ENCODE measurements at regions not wholly inside any gene's neighbourhood (a gene's known extent, or its start where the extent isn't known, plus 50 kb on each side); places are given as distances from the start of the nearest gene placed in this dataset.
A peak's percentile ranks its signal among the peaks of the same experiment; 100 is the strongest.

DNA sequence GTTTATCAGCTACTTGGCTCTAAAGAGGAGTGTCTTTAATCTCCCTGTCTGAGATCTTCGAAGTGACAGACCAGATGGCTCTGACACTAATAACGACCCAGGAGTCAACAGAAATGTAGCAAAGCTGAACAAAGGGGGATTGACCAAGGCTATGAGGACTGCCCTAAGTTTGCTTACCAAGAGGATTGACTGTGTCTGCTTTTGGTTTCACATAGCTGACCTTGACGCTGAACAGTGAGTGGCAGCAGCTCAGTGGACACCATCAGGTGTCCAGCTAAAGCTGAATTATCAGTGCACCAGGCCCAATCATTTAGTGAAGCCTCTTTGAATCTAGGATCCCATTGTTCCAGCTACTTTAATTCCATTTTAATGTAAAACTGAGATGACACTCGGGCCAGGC lies 262.6 kb downstream of the COX7C start:
- ChIA-PET POLR2A (no interaction called here), CTCF (interaction anchor here (1.2 kb wide), 1 partner anchor 88 kb away, joined by 6 read pairs; no protein-coding TSS in a partner anchor)
- Histone ChIP-seq H3K4me3 (ENCODE audit: low read depth in 2 of 2, low read length in 2 of 2) (no peak overlapping the region), H3K9me3 (ENCODE audit: control insufficient read depth, insufficient read depth, low read depth, low read length) (no peaks in the 10 kb centered on the region), H3K27me3 (ENCODE audit: control insufficient read depth, insufficient read depth, low read length) (no peaks in the 10 kb centered on the region), H3K27ac (ENCODE audit: low read length) (no peak overlapping the region; the same call in 1 of the 2 replicates), H3K36me3 (ENCODE audit: control insufficient read depth, insufficient read depth, low read length) (no peaks in the 10 kb centered on the region), H3K4me1 (ENCODE audit: control insufficient read depth, insufficient read depth, low read length) (no peaks in the 10 kb centered on the region)
- no peak for DNase-seq (ENCODE audit: low read depth, low spot score)
- no TSS peak for BruUV-seq (replicated peaks)
- no peak for ATAC-seq
- TF ChIP-seq, protein P1, sequence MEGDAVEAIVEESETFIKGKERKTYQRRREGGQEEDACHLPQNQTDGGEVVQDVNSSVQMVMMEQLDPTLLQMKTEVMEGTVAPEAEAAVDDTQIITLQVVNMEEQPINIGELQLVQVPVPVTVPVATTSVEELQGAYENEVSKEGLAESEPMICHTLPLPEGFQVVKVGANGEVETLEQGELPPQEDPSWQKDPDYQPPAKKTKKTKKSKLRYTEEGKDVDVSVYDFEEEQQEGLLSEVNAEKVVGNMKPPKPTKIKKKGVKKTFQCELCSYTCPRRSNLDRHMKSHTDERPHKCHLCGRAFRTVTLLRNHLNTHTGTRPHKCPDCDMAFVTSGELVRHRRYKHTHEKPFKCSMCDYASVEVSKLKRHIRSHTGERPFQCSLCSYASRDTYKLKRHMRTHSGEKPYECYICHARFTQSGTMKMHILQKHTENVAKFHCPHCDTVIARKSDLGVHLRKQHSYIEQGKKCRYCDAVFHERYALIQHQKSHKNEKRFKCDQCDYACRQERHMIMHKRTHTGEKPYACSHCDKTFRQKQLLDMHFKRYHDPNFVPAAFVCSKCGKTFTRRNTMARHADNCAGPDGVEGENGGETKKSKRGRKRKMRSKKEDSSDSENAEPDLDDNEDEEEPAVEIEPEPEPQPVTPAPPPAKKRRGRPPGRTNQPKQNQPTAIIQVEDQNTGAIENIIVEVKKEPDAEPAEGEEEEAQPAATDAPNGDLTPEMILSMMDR (IDR thresholded peaks at IDR 0.05) = no peak
- TF ChIP-seq TCF7L2 (IDR thresholded peaks at IDR 0.05; ENCODE audit: low read depth, low read length) = no peak
- TF ChIP-seq POLR2AphosphoS5 (IDR thresholded peaks at IDR 0.05; ENCODE audit: low read depth, low read length) = no peak
- TF ChIP-seq, protein P2, sequence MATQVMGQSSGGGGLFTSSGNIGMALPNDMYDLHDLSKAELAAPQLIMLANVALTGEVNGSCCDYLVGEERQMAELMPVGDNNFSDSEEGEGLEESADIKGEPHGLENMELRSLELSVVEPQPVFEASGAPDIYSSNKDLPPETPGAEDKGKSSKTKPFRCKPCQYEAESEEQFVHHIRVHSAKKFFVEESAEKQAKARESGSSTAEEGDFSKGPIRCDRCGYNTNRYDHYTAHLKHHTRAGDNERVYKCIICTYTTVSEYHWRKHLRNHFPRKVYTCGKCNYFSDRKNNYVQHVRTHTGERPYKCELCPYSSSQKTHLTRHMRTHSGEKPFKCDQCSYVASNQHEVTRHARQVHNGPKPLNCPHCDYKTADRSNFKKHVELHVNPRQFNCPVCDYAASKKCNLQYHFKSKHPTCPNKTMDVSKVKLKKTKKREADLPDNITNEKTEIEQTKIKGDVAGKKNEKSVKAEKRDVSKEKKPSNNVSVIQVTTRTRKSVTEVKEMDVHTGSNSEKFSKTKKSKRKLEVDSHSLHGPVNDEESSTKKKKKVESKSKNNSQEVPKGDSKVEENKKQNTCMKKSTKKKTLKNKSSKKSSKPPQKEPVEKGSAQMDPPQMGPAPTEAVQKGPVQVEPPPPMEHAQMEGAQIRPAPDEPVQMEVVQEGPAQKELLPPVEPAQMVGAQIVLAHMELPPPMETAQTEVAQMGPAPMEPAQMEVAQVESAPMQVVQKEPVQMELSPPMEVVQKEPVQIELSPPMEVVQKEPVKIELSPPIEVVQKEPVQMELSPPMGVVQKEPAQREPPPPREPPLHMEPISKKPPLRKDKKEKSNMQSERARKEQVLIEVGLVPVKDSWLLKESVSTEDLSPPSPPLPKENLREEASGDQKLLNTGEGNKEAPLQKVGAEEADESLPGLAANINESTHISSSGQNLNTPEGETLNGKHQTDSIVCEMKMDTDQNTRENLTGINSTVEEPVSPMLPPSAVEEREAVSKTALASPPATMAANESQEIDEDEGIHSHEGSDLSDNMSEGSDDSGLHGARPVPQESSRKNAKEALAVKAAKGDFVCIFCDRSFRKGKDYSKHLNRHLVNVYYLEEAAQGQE (IDR thresholded peaks at IDR 0.05; ENCODE audit: insufficient read depth in 1 of 2, low read depth in 2 of 2, low read length in 1 of 2) = no peak
- TF ChIP-seq SIN3A (IDR thresholded peaks at IDR 0.05; ENCODE audit: borderline replicate concordance, insufficient read depth, low read depth, low read length) = no peak
- in situ Hi-C loops (cut with HindIII; ENCODE audit: low pct_unique_long_range_greater_than_20kb, low sequenced_read_pairs) (no loop called here), intact Hi-C loops (cut with micrococcal nuclease; ENCODE audit: unreplicated experiment) (loop anchor here (2.0 kb wide), 2 partner anchors 88 to 132 kb away; no protein-coding TSS in a partner anchor)

DNA sequence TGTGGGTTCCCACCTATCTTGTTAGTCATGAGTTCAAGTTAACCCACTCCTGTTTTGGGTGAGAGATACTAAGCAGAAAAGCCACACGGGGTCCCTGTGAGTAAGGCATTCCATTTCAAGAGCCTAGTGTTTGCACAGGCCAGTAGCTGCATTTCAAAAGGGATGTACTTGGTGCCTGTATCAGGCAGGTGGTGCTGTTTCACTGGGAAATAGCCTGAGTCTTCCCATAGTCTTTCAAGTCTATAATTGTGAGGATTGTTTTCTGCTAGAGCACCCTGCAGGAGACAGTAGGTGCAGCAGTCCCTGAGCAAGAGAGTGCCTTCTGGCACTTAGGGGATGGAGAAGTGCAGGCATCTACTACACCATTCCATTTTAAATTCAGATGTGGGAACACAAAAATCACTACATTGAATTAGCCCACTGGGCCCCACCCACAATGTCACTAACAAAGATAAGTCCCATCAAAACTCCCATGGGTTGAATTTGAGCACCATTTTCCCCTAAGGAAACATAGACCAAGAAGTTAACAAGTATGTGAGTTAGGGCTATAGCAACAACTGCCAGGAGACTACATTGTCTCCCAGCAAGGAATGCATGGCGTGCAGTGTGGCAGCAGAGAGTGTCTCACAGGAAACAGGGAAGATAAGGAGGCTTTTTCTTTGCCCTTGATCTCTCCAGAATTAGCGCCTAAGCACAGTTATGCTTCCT lies 263.2 kb downstream of the COX7C start:
- Histone ChIP-seq H3K4me1 (ENCODE audit: control insufficient read depth, insufficient read depth, low read length) (no peaks in the 10 kb centered on the region), H3K4me3 (ENCODE audit: low read depth in 2 of 2, low read length in 2 of 2) (no peak overlapping the region), H3K9me3 (ENCODE audit: control insufficient read depth, insufficient read depth, low read depth, low read length) (no peaks in the 10 kb centered on the region), H3K36me3 (ENCODE audit: control insufficient read depth, insufficient read depth, low read length) (no peaks in the 10 kb centered on the region), H3K27me3 (ENCODE audit: control insufficient read depth, insufficient read depth, low read length) (no peaks in the 10 kb centered on the region), H3K27ac (ENCODE audit: low read length) (0 out of 2 replicates have a peak overlapping the region, but pooled peaks have one; percentile 34)
- BruUV-seq (replicated peaks) = no TSS peak
- DNase-seq (ENCODE audit: low read depth, low spot score) (peak; percentile 56), ATAC-seq (peak; percentile 94)
- intact Hi-C loops (cut with micrococcal nuclease; ENCODE audit: unreplicated experiment) = loop anchor here (2.0 kb wide), 2 partner anchors 88 to 132 kb away; no protein-coding TSS in a partner anchor
- TF ChIP-seq, protein P1 (IDR thresholded peaks at IDR 0.05) = peak; percentile 72
- TF ChIP-seq SIN3A (IDR thresholded peaks at IDR 0.05; ENCODE audit: borderline replicate concordance, insufficient read depth, low read depth, low read length) = no peak
- in situ Hi-C loops (cut with HindIII; ENCODE audit: low pct_unique_long_range_greater_than_20kb, low sequenced_read_pairs) = no loop called here
- ChIA-PET POLR2A (no interaction called here), CTCF (interaction anchor here (1.2 kb wide), 1 partner anchor 87 kb away, joined by 6 read pairs; no protein-coding TSS in a partner anchor)
